GM20000 (cell line): ENCODE measurements at regions not wholly inside any gene's neighbourhood (a gene's known extent, or its start where the extent isn't known, plus 50 kb on each side); places are given as distances from the start of the nearest gene placed in this dataset.

Experiments used
- DNase-seq: peaks from one replicate; pipeline ENCODE4 v3.0.0; 2012; ENCODE audit warnings: low spot score
- TF ChIP-seq, protein P1 (sequence below): IDR thresholded peaks from 2 replicates; pipeline ENCODE4 v1.5.1; 2012; ENCODE audit warnings: mild to moderate bottlenecking, control low read depth; ENCODE audit errors: extremely low read depth, missing control alignments

DNA sequence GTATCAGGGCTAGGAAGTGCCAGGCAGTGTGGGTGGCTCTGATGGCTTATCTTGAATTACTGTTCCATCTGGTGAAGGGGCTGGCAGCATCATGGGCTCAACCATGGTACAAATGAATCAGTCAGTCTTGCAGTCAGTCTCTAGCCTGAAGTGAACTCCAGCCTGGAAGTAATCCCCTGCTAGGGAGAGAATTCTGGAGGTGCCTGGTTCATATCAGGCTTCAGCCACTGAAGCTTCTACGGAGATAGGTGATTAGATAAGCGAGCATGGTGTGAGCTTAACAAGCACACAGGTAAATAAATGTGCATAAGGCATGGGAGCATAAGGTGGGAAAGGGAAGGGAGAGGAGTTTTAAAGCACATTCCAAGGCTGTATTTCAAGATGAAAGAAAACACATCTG, 541.7 kb downstream of the MBD2 start:
- TF ChIP-seq, protein P1, sequence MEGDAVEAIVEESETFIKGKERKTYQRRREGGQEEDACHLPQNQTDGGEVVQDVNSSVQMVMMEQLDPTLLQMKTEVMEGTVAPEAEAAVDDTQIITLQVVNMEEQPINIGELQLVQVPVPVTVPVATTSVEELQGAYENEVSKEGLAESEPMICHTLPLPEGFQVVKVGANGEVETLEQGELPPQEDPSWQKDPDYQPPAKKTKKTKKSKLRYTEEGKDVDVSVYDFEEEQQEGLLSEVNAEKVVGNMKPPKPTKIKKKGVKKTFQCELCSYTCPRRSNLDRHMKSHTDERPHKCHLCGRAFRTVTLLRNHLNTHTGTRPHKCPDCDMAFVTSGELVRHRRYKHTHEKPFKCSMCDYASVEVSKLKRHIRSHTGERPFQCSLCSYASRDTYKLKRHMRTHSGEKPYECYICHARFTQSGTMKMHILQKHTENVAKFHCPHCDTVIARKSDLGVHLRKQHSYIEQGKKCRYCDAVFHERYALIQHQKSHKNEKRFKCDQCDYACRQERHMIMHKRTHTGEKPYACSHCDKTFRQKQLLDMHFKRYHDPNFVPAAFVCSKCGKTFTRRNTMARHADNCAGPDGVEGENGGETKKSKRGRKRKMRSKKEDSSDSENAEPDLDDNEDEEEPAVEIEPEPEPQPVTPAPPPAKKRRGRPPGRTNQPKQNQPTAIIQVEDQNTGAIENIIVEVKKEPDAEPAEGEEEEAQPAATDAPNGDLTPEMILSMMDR, result no peak
- DNase-seq, result no peak

DNA sequence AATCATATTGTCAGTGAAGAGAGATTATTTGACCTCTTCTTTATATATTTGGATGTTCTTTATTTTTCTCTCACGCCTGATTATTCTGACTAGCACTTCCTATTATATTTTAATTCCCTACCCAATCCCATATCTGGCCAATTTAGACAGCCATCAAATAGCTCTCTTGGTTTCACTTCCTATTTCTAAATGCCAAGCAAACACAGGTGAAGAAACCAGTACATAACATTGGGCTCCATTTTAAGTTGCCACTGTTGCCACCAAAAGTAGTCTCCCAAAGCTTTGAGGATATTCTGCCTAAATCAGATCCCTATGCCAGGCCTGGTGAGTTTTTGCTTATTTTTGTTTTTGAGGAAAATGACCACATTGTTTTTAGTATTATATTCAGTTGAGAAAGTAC, 547.0 kb downstream of the MBD2 start:
- no peak for DNase-seq
- TF ChIP-seq, protein P1, result no peak

DNA sequence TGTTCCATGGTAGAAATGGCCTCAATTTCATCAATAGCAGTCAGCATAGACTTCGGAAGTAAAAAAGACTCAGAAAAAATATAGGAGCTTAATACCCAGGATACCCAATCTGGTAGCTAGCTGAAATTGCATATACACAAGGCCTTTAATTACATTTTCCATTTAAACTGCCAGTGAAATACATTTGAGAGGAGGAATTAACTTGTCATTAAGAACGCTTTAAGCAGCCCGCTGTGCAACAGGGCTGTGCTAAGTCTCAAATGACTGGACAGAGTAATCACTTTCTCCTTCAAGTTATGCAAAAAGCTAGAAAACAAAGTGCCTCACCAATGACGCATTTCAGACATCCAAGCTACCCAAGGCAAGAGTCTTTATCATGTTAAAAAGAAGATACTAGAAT, 558.8 kb downstream of the MBD2 start:
- TF ChIP-seq, protein P1, result no peak
- DNase-seq, result no peak

DNA sequence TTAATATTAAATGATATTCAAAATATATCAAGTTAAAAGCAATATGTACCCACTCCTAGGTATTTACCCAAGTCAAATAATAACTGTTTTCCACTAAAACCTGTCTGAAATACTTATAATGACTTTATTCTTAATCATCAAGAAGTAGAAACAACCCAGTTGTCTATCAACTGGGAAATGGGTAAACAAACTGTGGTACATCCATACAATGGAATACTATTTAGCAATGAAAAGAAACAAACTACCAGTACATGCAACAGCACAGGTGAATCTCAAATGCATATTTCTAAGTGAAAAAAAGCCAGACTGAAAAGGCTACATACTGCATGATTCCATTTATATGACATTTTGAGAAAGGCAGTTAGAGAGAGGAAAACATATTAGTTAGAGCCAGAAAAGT, 559.9 kb downstream of the MBD2 start:
- DNase-seq, result no peak
- TF ChIP-seq, protein P1, result no peak

DNA sequence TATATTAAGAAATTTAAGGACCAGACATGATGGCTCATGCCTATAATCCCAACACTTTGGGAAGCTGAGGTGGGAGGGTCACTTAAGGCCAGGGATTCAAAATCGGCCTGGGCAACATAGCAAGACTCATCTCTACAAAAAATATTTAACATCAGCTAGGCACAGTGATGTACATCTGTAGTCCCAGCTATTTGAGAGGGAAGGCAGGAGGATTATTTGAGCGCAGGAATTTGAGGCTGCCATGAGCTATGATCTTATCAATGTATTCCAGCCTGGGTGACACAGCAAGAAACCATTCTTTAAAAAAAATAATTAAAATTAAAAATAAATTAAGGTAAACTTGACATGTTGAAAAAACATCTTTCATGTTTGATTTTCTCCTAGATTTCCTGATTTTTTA, 564.2 kb downstream of the MBD2 start:
- no peak for DNase-seq
- TF ChIP-seq, protein P1, result no peak

DNA sequence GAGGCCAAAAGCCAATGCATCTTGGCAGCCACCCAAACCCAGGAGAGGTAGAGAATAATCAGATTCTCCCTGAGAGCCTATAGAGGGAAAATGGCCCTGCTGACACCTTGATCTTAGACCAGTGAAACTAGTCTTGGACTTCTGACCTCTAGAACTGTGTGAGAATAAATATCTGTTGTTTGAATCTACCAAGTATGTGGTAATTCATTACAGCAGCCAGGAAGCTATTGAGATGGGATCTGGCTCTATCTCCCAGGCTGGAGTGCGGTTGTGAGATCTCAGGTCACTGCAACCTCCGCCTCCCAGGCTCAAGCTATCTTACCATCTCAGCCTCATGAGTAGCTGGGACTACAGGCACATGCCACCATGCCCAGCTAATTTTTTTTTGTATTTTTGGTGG, 567.2 kb downstream of the MBD2 start:
- no peak for DNase-seq
- TF ChIP-seq, protein P1, result no peak

DNA sequence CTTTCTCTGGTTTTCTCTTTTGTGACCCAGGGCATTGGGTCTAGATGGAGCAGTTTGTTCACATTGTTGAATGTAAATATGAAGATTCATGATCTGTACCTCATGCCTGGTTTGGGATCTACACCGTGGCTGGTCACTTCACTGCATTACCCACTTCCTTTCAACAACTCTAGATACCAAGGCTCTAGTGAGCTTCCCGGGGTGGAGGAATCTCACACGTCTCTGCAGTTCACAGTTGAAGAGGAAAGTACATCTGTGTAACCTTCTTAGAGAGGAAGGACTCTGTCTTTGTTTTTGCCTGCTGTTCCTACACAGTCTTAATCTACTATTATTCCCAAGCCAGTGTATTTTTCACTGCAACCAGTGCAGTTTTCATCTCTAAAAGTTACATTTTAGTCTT, 574.8 kb downstream of the MBD2 start:
- TF ChIP-seq, protein P1, result no peak
- DNase-seq, result no peak
